IMR-90 (cell line): ENCODE measurements at regions not wholly inside any gene's neighbourhood (a gene's known extent, or its start where the extent isn't known, plus 50 kb on each side); places are given as distances from the start of the nearest gene placed in this dataset.

Experiments
- ATAC-seq: fragments of 200-7000 bp; cut with Tn5 transposase; 2 replicates; pipeline ENCODE4 v1.9.1; 2020; ENCODE audit warnings: low read depth, mild to moderate bottlenecking, moderate library complexity
- BruUV-seq: library from RNA; stranded (reverse); fragments of 400-500 nt; replicated peaks from 2 replicates; lab custom pipeline; 2021; lab: Mats Ljungman, UMichigan
- CTCF ChIA-PET: fragments of 300-600 bp; formaldehyde crosslinking; extraction: SDS; loops from one replicate; lab custom pipeline; 2021; ENCODE audit warnings: antibody characterized with exemption; lab: Yijun Ruan, JAX
- POLR2A ChIA-PET: fragments of 300-600 bp; sonication (Branson Sonifier 250); formaldehyde crosslinking; loops from one replicate; lab custom pipeline; 2022; ENCODE audit warnings: antibody characterized with exemption; ENCODE audit not compliant: unreplicated experiment; lab: Charles Lee
- DNase-seq: peaks from one replicate; pipeline ENCODE4 v3.0.0; 2013
- H2AFZ ChIP-seq: replicated peaks from 2 replicates; pipeline ENCODE3; 2013; ENCODE audit warnings: low read length, mild to moderate bottlenecking; ENCODE audit not compliant: poor library complexity
- H2AK5ac ChIP-seq: 2 replicates; pipeline ENCODE4 v1.6.1; 2013; ENCODE audit warnings: low read depth, low read length, inconsistent platforms
- H2AK9ac ChIP-seq: replicated peaks from 2 replicates; pipeline ENCODE3; 2013; ENCODE audit warnings: mild to moderate bottlenecking, low read depth, low read length, moderate library complexity; ENCODE audit not compliant: poor library complexity
- H2BK120ac ChIP-seq: 2 replicates; pipeline ENCODE4 v1.6.1; 2013; ENCODE audit warnings: low read depth, low read length, inconsistent platforms
- H2BK15ac ChIP-seq: 3 replicates; pipeline ENCODE4 v1.6.1; 2013; ENCODE audit warnings: low read depth, low read length, inconsistent platforms
- H2BK20ac ChIP-seq: 2 replicates; pipeline ENCODE4 v1.6.1; 2013; ENCODE audit warnings: low read depth, mild to moderate bottlenecking, inconsistent platforms, low read length, moderate library complexity
- H2BK5ac ChIP-seq: 2 replicates; pipeline ENCODE4 v1.6.1; 2013; ENCODE audit warnings: mild to moderate bottlenecking, low read depth, low read length, inconsistent platforms; ENCODE audit not compliant: poor library complexity, severe bottlenecking
- H3K14ac ChIP-seq: replicated peaks from 2 replicates; pipeline ENCODE4 v1.6.1; 2013; ENCODE audit warnings: low read depth, low read length, inconsistent platforms
- H3K18ac ChIP-seq: 2 replicates; pipeline ENCODE4 v1.6.1; 2013; ENCODE audit warnings: low read depth, low read length, control low read depth
- H3K23ac ChIP-seq: 2 replicates; pipeline ENCODE4 v1.6.1; 2013; ENCODE audit warnings: low read depth, low read length, inconsistent platforms
- H3K27ac ChIP-seq: 2 replicates; pipeline ENCODE4 v1.5.1; 2013; ENCODE audit warnings: mild to moderate bottlenecking, control low read depth, low read length; ENCODE audit not compliant: insufficient read depth
- H3K27me3 ChIP-seq: 2 replicates; pipeline ENCODE4 v1.6.1; 2013; ENCODE audit warnings: low read length; ENCODE audit not compliant: control insufficient read depth, insufficient read depth
- H3K36me3 ChIP-seq: 2 replicates; pipeline ENCODE4 v1.6.1; 2013; ENCODE audit warnings: low read length, mixed read lengths; ENCODE audit not compliant: control insufficient read depth, insufficient read depth
- H3K4ac ChIP-seq: 2 replicates; pipeline ENCODE4 v1.6.1; 2013; ENCODE audit warnings: low read depth, low read length, inconsistent platforms
- H3K4me1 ChIP-seq: 2 replicates; pipeline ENCODE4 v1.6.1; 2013; ENCODE audit warnings: low read length, mixed read lengths; ENCODE audit not compliant: control insufficient read depth, insufficient read depth
- H3K4me2 ChIP-seq: 2 replicates; pipeline ENCODE4 v1.6.1; 2013; ENCODE audit warnings: low read depth, mild to moderate bottlenecking, control low read depth, low read length, moderate library complexity
- H3K4me3 ChIP-seq: 2 replicates; pipeline ENCODE4 v1.5.1; 2013; ENCODE audit warnings: low read depth, mild to moderate bottlenecking, control low read depth, low read length, moderate library complexity; ENCODE audit not compliant: insufficient read depth
- H3K56ac ChIP-seq: 2 replicates; pipeline ENCODE4 v1.6.1; 2013; ENCODE audit warnings: low read length, inconsistent platforms; ENCODE audit not compliant: insufficient read depth; ENCODE audit errors: extremely low read depth
- H3K79me1 ChIP-seq, 2 experiments: 2 replicates each; pipeline ENCODE4 v1.6.1; 2013; ENCODE audit warnings: low read length in 2 of 2, inconsistent platforms in 1 of 2, low read depth in 1 of 2
- H3K9ac ChIP-seq: 2 replicates; pipeline ENCODE4 v1.6.1; 2013; ENCODE audit warnings: low read depth, low read length, control low read depth
- H3K9me1 ChIP-seq: 2 replicates; pipeline ENCODE4 v1.6.1; 2013; ENCODE audit warnings: low read length, inconsistent platforms; ENCODE audit not compliant: insufficient read depth
- H3K9me3 ChIP-seq: 2 replicates; pipeline ENCODE4 v1.6.1; 2013; ENCODE audit warnings: low read length; ENCODE audit not compliant: control insufficient read depth, insufficient read depth
- H4K20me1 ChIP-seq: 2 replicates; pipeline ENCODE4 v1.6.1; 2013; ENCODE audit warnings: low read length, inconsistent platforms; ENCODE audit not compliant: insufficient read depth
- H4K5ac ChIP-seq: 2 replicates; pipeline ENCODE4 v1.6.1; 2013; ENCODE audit warnings: mild to moderate bottlenecking, low read depth, low read length, control low read depth
- H4K8ac ChIP-seq, 2 experiments: 2 replicates each; pipeline ENCODE4 v1.6.1; 2013; ENCODE audit warnings: low read depth in 2 of 2, low read length in 2 of 2, control low read depth in 1 of 2, inconsistent platforms in 1 of 2
- H4K91ac ChIP-seq: 2 replicates; pipeline ENCODE4 v1.6.1; 2013; ENCODE audit warnings: low read depth, low read length, inconsistent platforms; ENCODE audit not compliant: insufficient read depth
- BHLHE40 ChIP-seq: fragments of 150-350 bp; IDR thresholded peaks from 2 replicates; pipeline ENCODE4 v1.6.1; 2016; ENCODE audit warnings: mild to moderate bottlenecking, low read depth, low read length
- CEBPB ChIP-seq: IDR thresholded peaks from 2 replicates; pipeline ENCODE4 v1.6.1; 2012; ENCODE audit warnings: low read depth, low read length, improper control_type of control experiment
- CHD1 ChIP-seq: IDR thresholded peaks from 2 replicates; pipeline ENCODE4 v1.6.1; 2012; ENCODE audit warnings: low read depth, low read length, improper control_type of control experiment
- CTCF ChIP-seq: conservative IDR thresholded peaks from 2 replicates; pipeline ENCODE4 v1.5.1; 2012; ENCODE audit warnings: mild to moderate bottlenecking, low read depth, low read length, improper control_type of control experiment
- ELK1 ChIP-seq: fragments of 150-350 bp; IDR thresholded peaks from 2 replicates; pipeline ENCODE4 v1.6.1; 2016; ENCODE audit warnings: low read depth, mild to moderate bottlenecking, low read length, moderate library complexity, borderline replicate concordance
- FOS ChIP-seq: fragments of 150-350 bp; IDR thresholded peaks from 2 replicates; pipeline ENCODE4 v1.6.1; 2016; ENCODE audit warnings: low read depth, low read length
- MAFK ChIP-seq: IDR thresholded peaks from 2 replicates; pipeline ENCODE4 v1.6.1; 2012; ENCODE audit warnings: low read depth, low read length, improper control_type of control experiment
- MAZ ChIP-seq: IDR thresholded peaks from 2 replicates; pipeline ENCODE4 v1.6.1; 2012; ENCODE audit warnings: low read depth, mild to moderate bottlenecking, low read length, improper control_type of control experiment, moderate library complexity, borderline replicate concordance
- MXI1 ChIP-seq: IDR thresholded peaks from 2 replicates; pipeline ENCODE4 v1.6.1; 2012; ENCODE audit warnings: low read depth, mild to moderate bottlenecking, low read length, moderate library complexity, borderline replicate concordance
- NFE2L2 ChIP-seq: fragments of 150-350 bp; IDR thresholded peaks from 2 replicates; pipeline ENCODE4 v1.6.1; 2016; ENCODE audit warnings: low read depth, mild to moderate bottlenecking, low read length
- POLR2A ChIP-seq: IDR thresholded peaks from 2 replicates; pipeline ENCODE4 v1.6.1; 2012; ENCODE audit warnings: mild to moderate bottlenecking, low read depth, low read length
- RAD21 ChIP-seq: IDR thresholded peaks from 2 replicates; pipeline ENCODE4 v1.6.1; 2012; ENCODE audit warnings: low read length, improper control_type of control experiment
- RCOR1 ChIP-seq: IDR thresholded peaks from 2 replicates; pipeline ENCODE4 v1.6.1; 2012; ENCODE audit warnings: mild to moderate bottlenecking, low read length, improper control_type of control experiment; ENCODE audit not compliant: insufficient replicate concordance
- RFX5 ChIP-seq: IDR thresholded peaks from 2 replicates; pipeline ENCODE4 v1.8.0; 2012; ENCODE audit warnings: low read depth, mild to moderate bottlenecking, low read length, moderate library complexity
- SMC3 ChIP-seq: fragments of 150-350 bp; IDR thresholded peaks from 2 replicates; pipeline ENCODE4 v1.6.1; 2016; ENCODE audit warnings: low read depth, mild to moderate bottlenecking, antibody characterized with exemption, low read length, moderate library complexity
- USF2 ChIP-seq: fragments of 150-350 bp; IDR thresholded peaks from 2 replicates; pipeline ENCODE4 v1.6.1; 2017; ENCODE audit warnings: mild to moderate bottlenecking, antibody characterized with exemption, low read length, low read depth
- dilution Hi-C: fragments of 300-500 bp; cut with HindIII; formaldehyde crosslinking; loops from one replicate; pipeline ENCODE4 v1.14.3; 2018; ENCODE audit warnings: low sequenced_read_pairs; ENCODE audit not compliant: unreplicated experiment
- in situ Hi-C: fragments of 300-500 bp; cut with MboI; formaldehyde crosslinking; loops from 3 replicates; pipeline ENCODE4 v1.14.3; 2019; ENCODE audit warnings: low sequenced_read_pairs, inconsistent platforms, mixed read lengths
- intact Hi-C: fragments of 100-400 bp; cut with micrococcal nuclease; formaldehyde crosslinking; loops from 2 replicates; pipeline ENCODE4 v1.10.0; 2022

GRCh38 chr3:154801729-154802128 lies 278.4 kb upstream of the MME start:
- no peak overlapping the region for H2AK9ac ChIP-seq
- no peak overlapping the region for H2AFZ ChIP-seq
- in situ Hi-C loops (no loop called here), dilution Hi-C loops (no loop called here), intact Hi-C loops (no loop called here)
- H2AK5ac ChIP-seq: no peak overlapping the region
- H2BK20ac ChIP-seq: no peak overlapping the region
- no peak overlapping the region for H4K5ac ChIP-seq
- no peak overlapping the region for H3K4me2 ChIP-seq
- no peak for DNase-seq
- 0 out of 2 replicates have a peak, but pooled peaks cover 2% of the 10 kb centered on the region for H3K9me3 ChIP-seq
- ChIA-PET POLR2A (no interaction called here), CTCF (no interaction called here)
- H3K18ac ChIP-seq: no peak overlapping the region
- no peak overlapping the region for H2BK15ac ChIP-seq
- H4K91ac ChIP-seq: no peak overlapping the region
- no peak overlapping the region for H3K4me3 ChIP-seq
- no peaks in the 10 kb centered on the region for H3K4me1 ChIP-seq
- H3K36me3 ChIP-seq: no peaks in the 10 kb centered on the region
- no peak overlapping the region for H2BK5ac ChIP-seq
- H3K27ac ChIP-seq: no peak overlapping the region
- no peak for ATAC-seq
- no peak overlapping the region for H3K56ac ChIP-seq
- no peak overlapping the region for H4K8ac ChIP-seq
- BruUV-seq: no TSS peak
- H3K23ac ChIP-seq: no peak overlapping the region
- no peaks in the 10 kb centered on the region for H3K79me1 ChIP-seq
- no peak overlapping the region for H3K14ac ChIP-seq
- no peaks in the 10 kb centered on the region for H4K20me1 ChIP-seq
- H3K9me1 ChIP-seq: no peaks in the 10 kb centered on the region
- TF ChIP-seq NFE2L2 (no peak), RAD21 (no peak), MXI1 (no peak), FOS (no peak), RFX5 (no peak), CHD1 (no peak), POLR2A (no peak), CTCF (no peak), CEBPB (no peak), MAFK (no peak), SMC3 (no peak), BHLHE40 (no peak), MAZ (no peak), RCOR1 (no peak), USF2 (no peak), ELK1 (no peak)
- H3K9ac ChIP-seq: no peak overlapping the region
- no peak overlapping the region for H2BK120ac ChIP-seq
- H3K27me3 ChIP-seq: no peaks in the 10 kb centered on the region
- H3K4ac ChIP-seq: no peak overlapping the region
